Hepatocyte (in vitro differentiated cells): ENCODE measurements at regions not wholly inside any gene's neighbourhood (a gene's known extent, or its start where the extent isn't known, plus 50 kb on each side); places are given as distances from the start of the nearest gene placed in this dataset.

Experiments used
- EZH2 ChIP-seq: fragments of 200-600 bp; sonication (generic); IDR thresholded peaks from 2 replicates; pipeline ENCODE4 v1.6.1; 2016; ENCODE audit warnings: antibody characterized with exemption, mild to moderate bottlenecking, borderline replicate concordance
- EZH2phosphoT487 ChIP-seq: fragments of 200-600 bp; sonication (generic); IDR thresholded peaks from one replicate; pipeline ENCODE4 v1.6.1; 2018; ENCODE audit warnings: antibody characterized with exemption, mild to moderate bottlenecking, low read depth, moderate library complexity; ENCODE audit not compliant: unreplicated experiment, severe bottlenecking
- TF ChIP-seq, protein P1 (sequence below): fragments of 200-600 bp; sonication (generic); IDR thresholded peaks from 2 replicates; pipeline ENCODE4 v1.5.1; 2016; ENCODE audit warnings: antibody characterized with exemption, mild to moderate bottlenecking; ENCODE audit not compliant: poor library complexity

DNA sequence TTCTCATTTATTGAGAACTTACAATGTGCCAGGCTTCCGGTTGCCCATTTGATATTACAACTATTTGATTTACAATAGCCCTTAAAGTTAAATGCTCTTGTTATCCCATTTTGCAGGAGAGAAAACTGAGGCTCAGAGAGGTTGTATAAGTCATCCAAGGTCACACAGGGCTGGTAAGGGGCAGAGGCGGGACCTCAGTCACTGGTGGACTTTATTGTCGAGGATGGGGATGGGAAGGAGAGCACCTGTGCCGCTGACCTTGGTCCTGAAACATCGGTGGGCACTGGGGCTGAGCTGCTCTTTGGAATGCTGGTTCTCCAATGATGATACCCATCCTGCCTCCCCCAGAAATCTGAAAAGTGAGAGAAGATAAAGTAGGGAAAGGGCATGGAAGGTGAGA is 265.4 kb downstream of the MIAT start:
- TF ChIP-seq EZH2 (no peak), EZH2phosphoT487 (no peak)
- TF ChIP-seq, protein P1, sequence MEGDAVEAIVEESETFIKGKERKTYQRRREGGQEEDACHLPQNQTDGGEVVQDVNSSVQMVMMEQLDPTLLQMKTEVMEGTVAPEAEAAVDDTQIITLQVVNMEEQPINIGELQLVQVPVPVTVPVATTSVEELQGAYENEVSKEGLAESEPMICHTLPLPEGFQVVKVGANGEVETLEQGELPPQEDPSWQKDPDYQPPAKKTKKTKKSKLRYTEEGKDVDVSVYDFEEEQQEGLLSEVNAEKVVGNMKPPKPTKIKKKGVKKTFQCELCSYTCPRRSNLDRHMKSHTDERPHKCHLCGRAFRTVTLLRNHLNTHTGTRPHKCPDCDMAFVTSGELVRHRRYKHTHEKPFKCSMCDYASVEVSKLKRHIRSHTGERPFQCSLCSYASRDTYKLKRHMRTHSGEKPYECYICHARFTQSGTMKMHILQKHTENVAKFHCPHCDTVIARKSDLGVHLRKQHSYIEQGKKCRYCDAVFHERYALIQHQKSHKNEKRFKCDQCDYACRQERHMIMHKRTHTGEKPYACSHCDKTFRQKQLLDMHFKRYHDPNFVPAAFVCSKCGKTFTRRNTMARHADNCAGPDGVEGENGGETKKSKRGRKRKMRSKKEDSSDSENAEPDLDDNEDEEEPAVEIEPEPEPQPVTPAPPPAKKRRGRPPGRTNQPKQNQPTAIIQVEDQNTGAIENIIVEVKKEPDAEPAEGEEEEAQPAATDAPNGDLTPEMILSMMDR = no peak
